DMS53 treated with DMSO at 0.1 percent for 48 hours (cell line): ENCODE measurements at regions not wholly inside any gene's neighbourhood (a gene's known extent, or its start where the extent isn't known, plus 50 kb on each side); places are given as distances from the start of the nearest gene placed in this dataset.
"Not testable (repeated sequence)": the region's sequence is repeated elsewhere in the genome, so short reads cannot be mapped to it uniquely, and the experiment has no call there.

Experiments
- DNase-seq: peaks from one replicate; lab custom pipeline; 2025; ENCODE audit not compliant: unreplicated experiment; lab: John Stamatoyannopoulos, UW

DNA sequence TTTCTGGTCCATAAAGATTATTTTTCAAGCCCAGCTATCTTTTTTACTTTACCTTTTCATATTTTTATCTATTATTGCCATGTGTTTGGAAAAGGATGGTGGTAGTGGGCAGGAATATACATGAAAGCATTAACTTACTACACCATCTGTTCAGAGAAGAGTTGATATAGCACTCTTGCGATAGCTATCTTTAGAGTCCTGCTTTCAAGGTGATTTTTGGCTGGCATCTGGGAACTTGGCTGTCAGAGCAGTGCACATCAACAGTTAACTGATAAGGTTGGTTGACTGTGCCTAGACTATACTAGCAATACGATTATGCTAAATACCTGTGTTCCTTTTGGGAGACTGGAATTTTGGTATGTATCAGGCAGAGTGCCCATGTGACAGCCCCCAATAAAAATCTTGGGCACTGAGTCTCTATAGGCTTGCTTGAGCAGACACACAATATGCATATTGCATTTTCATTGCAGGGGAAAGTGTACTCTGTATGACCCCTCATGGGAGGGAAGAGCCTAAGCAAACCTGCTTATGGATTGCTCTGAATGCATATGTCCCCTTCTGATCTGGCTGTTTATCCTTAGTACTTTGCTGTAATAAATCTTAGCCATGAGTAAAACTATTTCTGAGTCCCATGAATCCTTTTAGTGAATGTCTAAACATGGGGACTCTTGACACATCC lies 227.6 kb upstream of the C9orf72 start:
- no peak for DNase-seq

DNA sequence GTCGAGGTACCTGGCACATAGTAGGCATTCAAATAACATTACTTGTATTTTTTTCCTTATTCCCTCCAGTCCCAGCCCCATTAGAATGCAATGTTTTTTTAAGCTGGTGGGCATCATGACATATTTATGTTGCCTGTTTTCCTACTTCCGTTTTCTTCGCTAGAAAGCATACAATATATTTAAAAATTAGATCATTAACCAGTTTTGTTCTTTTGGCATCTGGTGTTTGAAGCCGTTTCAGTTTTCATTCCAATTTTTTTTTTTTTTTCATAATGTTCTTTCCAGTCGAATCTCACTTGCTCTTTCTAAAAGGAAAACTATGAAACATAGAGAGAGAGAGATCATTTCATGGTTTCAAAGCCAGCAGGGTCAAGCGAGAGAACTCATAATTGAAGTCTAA lies 228.3 kb upstream of the C9orf72 start:
- DNase-seq: no peak

GRCh38 chr9:27802418-27802817 lies 229.1 kb upstream of the C9orf72 start:
- no peak for DNase-seq

- no peak for DNase-seq
Measured at GRCh38 chr9:27808864-27809263, 235.6 kb upstream of the C9orf72 start.

GRCh38 chr9:27817747-27818146 lies 244.5 kb upstream of the C9orf72 start:
- peak; percentile 13 for DNase-seq

GRCh38 chr9:27818348-27818747 lies 245.1 kb upstream of the C9orf72 start:
- DNase-seq: no peak

- no peak for DNase-seq
Measured at GRCh38 chr9:27828908-27829307, 255.6 kb upstream of the C9orf72 start.

- DNase-seq: no peak
Measured at GRCh38 chr9:27829621-27830020, 256.3 kb upstream of the C9orf72 start.

DNA sequence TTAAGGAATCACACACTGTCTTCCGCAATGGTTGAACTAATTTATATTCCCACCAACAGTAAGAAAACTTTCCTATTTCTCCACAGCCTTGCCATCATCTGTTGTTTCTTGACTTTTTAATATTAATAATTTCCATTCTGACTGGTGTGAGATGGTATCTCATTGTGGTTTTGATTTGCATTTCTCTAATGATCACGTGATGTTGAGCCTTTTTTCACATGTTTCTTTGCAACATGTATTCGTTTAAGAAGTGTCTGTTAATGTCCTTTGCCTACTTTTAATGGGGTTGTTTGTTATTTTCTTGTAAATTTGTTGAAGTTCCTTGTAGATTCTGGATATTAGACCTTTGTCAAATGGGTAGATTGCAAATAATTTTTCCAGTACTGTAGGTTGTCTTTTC lies 258.8 kb upstream of the C9orf72 start:
- DNase-seq: not testable (repeated sequence)

- DNase-seq: no peak
Measured at GRCh38 chr9:27835286-27835685, 262.0 kb upstream of the C9orf72 start.

- no peak for DNase-seq
Measured at GRCh38 chr9:27835746-27836145, 262.5 kb upstream of the C9orf72 start.

DNA sequence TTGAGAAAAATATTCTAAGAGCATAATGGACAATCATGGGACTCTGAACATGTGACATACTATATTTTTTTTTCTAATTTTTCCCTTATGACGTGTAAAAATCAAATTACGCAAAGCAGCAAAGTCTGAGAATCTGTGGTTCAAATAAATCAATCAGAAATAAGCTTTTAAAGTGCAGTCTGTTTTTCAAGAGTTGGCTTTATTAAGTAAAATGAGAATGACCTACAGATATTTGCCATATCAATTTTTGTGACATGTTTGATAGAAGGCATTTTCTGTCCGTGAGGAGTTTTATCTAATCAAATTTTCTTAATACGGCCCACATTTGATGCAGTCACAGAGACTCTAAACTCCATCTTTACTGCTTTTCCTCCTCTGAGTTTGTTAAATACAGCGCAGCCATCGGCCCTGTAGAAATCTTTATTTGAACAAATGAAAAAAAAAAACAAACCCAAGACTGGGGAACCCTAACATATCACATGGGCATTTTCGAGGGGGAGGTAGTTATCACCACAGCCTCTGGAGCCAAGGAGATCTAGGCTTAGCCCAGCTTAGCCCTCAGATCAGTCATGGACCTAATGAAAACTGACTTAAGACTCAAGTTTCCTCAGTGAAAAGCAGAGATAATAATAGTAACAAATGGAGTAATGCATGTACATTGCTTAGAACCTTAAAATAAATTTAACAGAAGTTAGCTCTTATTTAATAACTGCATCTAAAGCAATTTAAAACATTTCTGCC lies 263.6 kb upstream of the C9orf72 start:
- DNase-seq: no peak

GRCh38 chr9:27838876-27839275 lies 265.6 kb upstream of the C9orf72 start:
- no peak for DNase-seq

GRCh38 chr9:27839767-27840166 lies 266.5 kb upstream of the C9orf72 start:
- not testable (repeated sequence) for DNase-seq

DNA sequence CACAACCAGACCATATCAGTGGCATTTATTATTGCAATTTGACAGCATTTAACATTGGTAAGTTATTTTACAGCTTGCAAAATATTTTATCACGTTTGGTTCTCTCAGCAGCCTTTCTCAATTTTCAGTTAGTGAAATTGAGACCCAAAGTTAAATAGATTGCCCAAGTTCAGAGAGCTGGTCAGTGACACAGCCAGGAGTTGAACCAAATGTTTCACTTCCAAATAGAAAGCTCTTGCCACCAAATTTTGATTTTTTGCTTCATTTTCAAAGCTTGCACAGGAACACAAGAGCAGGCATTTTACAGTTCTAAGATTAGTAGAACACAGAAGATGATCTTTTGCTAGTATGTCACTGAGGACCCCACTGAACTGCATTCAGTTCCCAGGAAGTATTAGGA lies 271.5 kb upstream of the C9orf72 start:
- no peak for DNase-seq

DNA sequence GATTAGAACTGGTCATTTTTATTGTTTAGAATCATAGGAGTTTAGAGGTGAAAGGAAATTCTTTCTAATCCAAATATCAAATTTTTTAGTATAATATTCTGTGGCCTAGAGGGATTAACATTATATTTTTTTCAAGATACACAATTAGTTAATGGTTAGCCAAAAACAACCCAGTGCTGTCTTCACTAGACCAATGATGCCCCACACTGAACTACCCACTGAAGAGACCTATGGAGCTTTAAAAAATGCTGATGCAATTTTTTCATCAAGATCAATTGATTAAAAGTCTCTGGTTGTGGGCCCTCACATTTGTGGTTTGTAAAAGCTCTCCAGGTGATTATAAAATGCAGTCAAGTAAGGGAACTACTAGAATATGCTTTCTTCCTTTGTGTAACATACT lies 274.1 kb upstream of the C9orf72 start:
- DNase-seq: peak; percentile 7

GRCh38 chr9:27847818-27848217 lies 274.5 kb upstream of the C9orf72 start:
- peak; percentile 18 for DNase-seq

DNA sequence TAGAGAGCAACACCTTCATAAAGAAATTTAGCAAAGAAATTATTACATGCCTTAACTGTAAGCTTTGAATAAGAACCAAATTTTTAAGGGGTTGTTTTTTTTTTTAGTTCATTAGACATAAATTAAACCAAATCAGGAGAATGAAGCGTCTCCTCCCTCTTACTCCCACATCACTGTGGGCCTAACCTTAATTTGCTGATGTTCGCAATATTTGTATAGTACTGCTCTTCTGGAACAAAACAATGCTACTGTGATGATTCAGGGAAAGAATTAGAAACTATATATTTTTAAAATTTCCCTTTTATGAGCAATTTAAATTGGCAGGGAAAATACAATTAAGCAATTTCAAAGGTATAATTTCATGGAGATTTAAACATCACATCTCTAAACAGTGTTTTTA lies 275.0 kb upstream of the C9orf72 start:
- no peak for DNase-seq

DNA sequence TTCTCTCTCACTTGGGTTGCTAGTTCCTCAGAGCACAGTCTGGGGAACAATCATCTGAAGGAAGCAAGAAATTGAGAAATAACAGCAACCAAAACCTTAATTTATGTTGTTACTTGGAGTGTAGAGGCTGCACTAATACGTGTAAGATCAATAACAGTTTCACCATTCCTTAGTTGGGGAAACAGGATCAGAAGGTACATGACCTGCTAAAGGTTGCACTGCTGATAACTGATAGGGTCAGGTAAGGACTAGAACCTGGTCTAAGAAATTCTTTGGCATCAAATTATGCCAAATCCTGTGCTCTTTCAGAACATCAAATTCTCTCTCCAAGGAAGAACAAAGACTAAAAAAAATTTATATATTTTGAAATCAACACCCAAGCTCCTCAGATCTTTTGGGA lies 278.6 kb upstream of the C9orf72 start:
- no peak for DNase-seq

- DNase-seq: no peak
Measured at GRCh38 chr9:27853529-27853928, 280.2 kb upstream of the C9orf72 start.

GRCh38 chr9:27856054-27856453 lies 282.8 kb upstream of the C9orf72 start:
- DNase-seq: no peak

- DNase-seq: no peak
Measured at GRCh38 chr9:27856748-27857147, 283.5 kb upstream of the C9orf72 start.

- no peak for DNase-seq
Measured at GRCh38 chr9:27861887-27862286, 288.6 kb upstream of the C9orf72 start.
